CD4-positive, alpha-beta T cell treated with Interleukin-4 for 1 hour (primary cell): ENCODE measurements at regions not wholly inside any gene's neighbourhood (a gene's known extent, or its start where the extent isn't known, plus 50 kb on each side); places are given as distances from the start of the nearest gene placed in this dataset.

ENCODE experiments used
- DNase-seq, 2 donors: peaks; one replicate each; pipeline ENCODE4 v3.0.0-alpha.2; 2020 to 2022

GRCh38 chr22:48849963-48850657 lies 977.6 kb downstream of the BRD1 start:
- DNase-seq: no peak

GRCh38 chr22:48849219-48849912 lies 978.3 kb downstream of the BRD1 start:
- DNase-seq: no peak

- DNase-seq: no peak
Measured at GRCh38 chr22:48846200-48846599, 981.5 kb downstream of the BRD1 start.

- DNase-seq: no peak
Measured at GRCh38 chr22:48845356-48845936, 982.2 kb downstream of the BRD1 start.

GRCh38 chr22:48844056-48844675 lies 983.5 kb downstream of the BRD1 start:
- DNase-seq: no peak

GRCh38 chr22:48843640-48844039 lies 984.0 kb downstream of the BRD1 start:
- no peak for DNase-seq

GRCh38 chr22:48842976-48843375 lies 984.7 kb downstream of the BRD1 start:
- DNase-seq: no peak

GRCh38 chr22:48842583-48842945 lies 985.1 kb downstream of the BRD1 start:
- no peak for DNase-seq

GRCh38 chr22:48841881-48842582 lies 985.6 kb downstream of the BRD1 start:
- no peak for DNase-seq

GRCh38 chr22:48840112-48840949 lies 987.3 kb downstream of the BRD1 start:
- no peak for DNase-seq

- no peak for DNase-seq
Measured at GRCh38 chr22:48838846-48839730, 988.6 kb downstream of the BRD1 start.

- no peak for DNase-seq
Measured at GRCh38 chr22:48838376-48838775, 989.3 kb downstream of the BRD1 start.

- no peak for DNase-seq
Measured at GRCh38 chr22:48837341-48837935, 990.2 kb downstream of the BRD1 start.

GRCh38 chr22:48836673-48837340 lies 990.9 kb downstream of the BRD1 start:
- DNase-seq: no peak

GRCh38 chr22:48835857-48836672 lies 991.6 kb downstream of the BRD1 start:
- DNase-seq: no peak

GRCh38 chr22:48835364-48835763 lies 992.3 kb downstream of the BRD1 start:
- DNase-seq: no peak

- no peak for DNase-seq
Measured at GRCh38 chr22:48834404-48834803, 993.3 kb downstream of the BRD1 start.

GRCh38 chr22:48832592-48832991 lies 995.1 kb downstream of the BRD1 start:
- no peak for DNase-seq

- DNase-seq: no peak
Measured at GRCh38 chr22:48829908-48830307, 997.8 kb downstream of the BRD1 start.
